HepG2 (cell line): ENCODE measurements at regions not wholly inside any gene's neighbourhood (a gene's known extent, or its start where the extent isn't known, plus 50 kb on each side); places are given as distances from the start of the nearest gene placed in this dataset.

ENCODE experiments used
- ATAC-seq: fragments of 200-7000 bp; cut with Tn5 transposase; 3 replicates; pipeline ENCODE4 v1.9.1; 2020; ENCODE audit warnings: mild to moderate bottlenecking, moderate library complexity
- BruUV-seq: library from RNA; stranded (reverse); fragments of 400-500 nt; replicated peaks from 2 replicates; lab custom pipeline; 2021; lab: Mats Ljungman, UMichigan
- CTCF ChIA-PET: fragments of 300-600 bp; formaldehyde crosslinking; extraction: SDS; loops from one replicate; lab custom pipeline; 2021; ENCODE audit warnings: low total read pairs, inconsistent platforms, low intra/inter-chr PET ratio; lab: Yijun Ruan, JAX
- POLR2A ChIA-PET: fragments of 350-600 bp; sonication (Branson Sonifier 250); formaldehyde crosslinking; loops from one replicate; lab custom pipeline; 2020; ENCODE audit warnings: antibody characterized with exemption, inconsistent platforms; lab: Yijun Ruan, JAX
- DNase-seq: peaks from one replicate; pipeline ENCODE4 v3.0.0-alpha.2; 2015; ENCODE audit warnings: low spot score
- FAIRE-seq: peaks from 3 replicates; lab custom pipeline; 2011; peaks lifted over from hg19 to GRCh38; lab: Jason Lieb, UNC
- H2AFZ ChIP-seq: one replicate; pipeline ENCODE4 v1.6.1; 2011; ENCODE audit warnings: low read length, inconsistent platforms
- H3K27ac ChIP-seq: fragments of 300-600 bp; 3 replicates; pipeline ENCODE4 v1.8.0; 2011; ENCODE audit warnings: mixed run types, mild to moderate bottlenecking, mixed read lengths, low read length, inconsistent platforms; ENCODE audit not compliant: insufficient read depth; ENCODE audit errors: extremely low read length
- H3K27me3 ChIP-seq, 2 experiments: fragments of 200-600 bp in 1 of 2; 2 replicates in 1 of 2; 3 replicates in 1 of 2; pipeline versions ENCODE4 v1.6.0 to v1.8.0; 2011; ENCODE audit warnings: low read length in 2 of 2, mild to moderate bottlenecking in 2 of 2, moderate library complexity in 2 of 2, inconsistent platforms in 1 of 2; ENCODE audit not compliant: insufficient read depth in 2 of 2, control insufficient read depth in 1 of 2
- H3K36me3 ChIP-seq, 2 experiments: fragments of 200-600 bp in 1 of 2; replicated peaks in 1 of 2; 2 replicates in 1 of 2; 3 replicates in 1 of 2; pipeline versions ENCODE4 v1.5.1 to v1.8.0; 2011; ENCODE audit warnings: low read length in 2 of 2, inconsistent platforms in 1 of 2; ENCODE audit not compliant: insufficient read depth in 2 of 2, control insufficient read depth in 1 of 2
- H3K4me1 ChIP-seq: 2 replicates; pipeline ENCODE4 v1.5.1; 2012; ENCODE audit warnings: low read length, inconsistent platforms; ENCODE audit not compliant: insufficient read depth
- H3K4me2 ChIP-seq: 2 replicates; pipeline ENCODE4 v1.6.0; 2011; ENCODE audit warnings: low read depth, low read length, inconsistent platforms
- H3K4me3 ChIP-seq, 3 experiments: fragments of 200-600 bp in 1 of 3; sonication (generic), shearing (Covaris generic) in 1 of 3; replicated peaks in 1 of 3; 2 replicates each; pipeline ENCODE4 v1.5.1; 2011 to 2016; ENCODE audit warnings: low read length in 3 of 3, inconsistent platforms in 2 of 3, low read depth in 2 of 3, mild to moderate bottlenecking in 2 of 3, control low read depth in 1 of 3, mixed read lengths in 1 of 3; ENCODE audit not compliant: insufficient read depth in 1 of 3
- H3K79me2 ChIP-seq: one replicate; pipeline ENCODE4 v1.6.1; 2011; ENCODE audit warnings: low read length, inconsistent platforms; ENCODE audit not compliant: insufficient read depth
- H3K9ac ChIP-seq: 2 replicates; pipeline ENCODE4 v1.6.0; 2011; ENCODE audit warnings: mild to moderate bottlenecking, low read depth, low read length, inconsistent platforms; ENCODE audit not compliant: insufficient read depth
- H3K9me3 ChIP-seq: 2 replicates; pipeline ENCODE4 v1.5.1; 2012; ENCODE audit warnings: mild to moderate bottlenecking, low read length
- H4K20me1 ChIP-seq: 2 replicates; pipeline ENCODE4 v1.6.0; 2011; ENCODE audit warnings: inconsistent platforms, mild to moderate bottlenecking, low read length, moderate library complexity; ENCODE audit not compliant: insufficient read depth
- IKZF1 ChIP-seq: fragments of 450-650 bp; IDR thresholded peaks from 2 replicates; pipeline ENCODE4 v1.7.1; 2016
- KDM4B ChIP-seq: sonication (generic); formaldehyde crosslinking; IDR thresholded peaks from 2 replicates; pipeline ENCODE4 v1.4.0; 2020; ENCODE audit warnings: missing genetic modification reagents
- NR1H2 ChIP-seq: sonication (generic); formaldehyde crosslinking; IDR thresholded peaks from 2 replicates; pipeline ENCODE4 v1.8.1; 2022; ENCODE audit warnings: low read depth, missing genetic modification reagents, borderline replicate concordance
- TBX2 ChIP-seq: sonication (generic); formaldehyde crosslinking; IDR thresholded peaks from 2 replicates; pipeline ENCODE4 v1.5.0; 2020; ENCODE audit warnings: missing genetic modification reagents, mild to moderate bottlenecking, borderline replicate concordance
- ZNF260 ChIP-seq: sonication (generic); formaldehyde crosslinking; IDR thresholded peaks from 2 replicates; pipeline ENCODE4 v1.4.0; 2020; ENCODE audit warnings: missing genetic modification reagents, low read depth, mild to moderate bottlenecking, borderline replicate concordance
- ZNF264 ChIP-seq: sonication (generic); formaldehyde crosslinking; IDR thresholded peaks from 2 replicates; pipeline ENCODE4 v1.4.0; 2020; ENCODE audit warnings: missing genetic modification reagents
- ZNF446 ChIP-seq: sonication (generic); formaldehyde crosslinking; IDR thresholded peaks from 2 replicates; pipeline ENCODE4 v1.5.0; 2020; ENCODE audit warnings: mild to moderate bottlenecking, missing genetic modification reagents
- ZNF652 ChIP-seq: IDR thresholded peaks from 2 replicates; pipeline ENCODE4 v1.6.1; 2016; ENCODE audit warnings: low read depth, borderline replicate concordance
- ZNF660 ChIP-seq: sonication (generic); formaldehyde crosslinking; IDR thresholded peaks from 2 replicates; pipeline ENCODE4 v1.5.1; 2020; ENCODE audit warnings: mild to moderate bottlenecking, low read depth, missing genetic modification reagents, borderline replicate concordance
- WGBS: methylation state at CpG from one replicate; pipeline ENCODE4 v1.1.6; 2017; ENCODE audit warnings: low lambda C conversion rate; 5-methylcytosine and 5-hydroxymethylcytosine counted together
- in situ Hi-C: cut with HindIII; loops from 2 replicates; pipeline ENCODE4 v1.10.0; 2017; ENCODE audit warnings: low pct_unique_long_range_greater_than_20kb; ENCODE audit not compliant: extremely low pct_ligation_motif_present
- intact Hi-C: fragments of 100-400 bp; cut with micrococcal nuclease; formaldehyde crosslinking; loops from one replicate; pipeline ENCODE4 v1.10.0; 2022; ENCODE audit not compliant: unreplicated experiment
- TF ChIP-seq, protein P1 (sequence below): sonication (generic); formaldehyde crosslinking; IDR thresholded peaks from 2 replicates; pipeline ENCODE4 v1.8.1; 2022; ENCODE audit warnings: mild to moderate bottlenecking, missing genetic modification reagents
- TF ChIP-seq, protein P2 (sequence below): sonication (generic); formaldehyde crosslinking; IDR thresholded peaks from 2 replicates; pipeline ENCODE4 v1.4.0; 2020; ENCODE audit warnings: mild to moderate bottlenecking, low read depth, missing genetic modification reagents
- TF ChIP-seq, protein P3 (sequence below): sonication (generic); formaldehyde crosslinking; IDR thresholded peaks from 2 replicates; pipeline ENCODE4 v1.4.0; 2020; ENCODE audit warnings: mild to moderate bottlenecking, missing genetic modification reagents
- TF ChIP-seq, protein P4 (sequence below): IDR thresholded peaks from 2 replicates; pipeline ENCODE4 v1.4.0; 2020; ENCODE audit warnings: mild to moderate bottlenecking, missing genetic modification reagents

DNA sequence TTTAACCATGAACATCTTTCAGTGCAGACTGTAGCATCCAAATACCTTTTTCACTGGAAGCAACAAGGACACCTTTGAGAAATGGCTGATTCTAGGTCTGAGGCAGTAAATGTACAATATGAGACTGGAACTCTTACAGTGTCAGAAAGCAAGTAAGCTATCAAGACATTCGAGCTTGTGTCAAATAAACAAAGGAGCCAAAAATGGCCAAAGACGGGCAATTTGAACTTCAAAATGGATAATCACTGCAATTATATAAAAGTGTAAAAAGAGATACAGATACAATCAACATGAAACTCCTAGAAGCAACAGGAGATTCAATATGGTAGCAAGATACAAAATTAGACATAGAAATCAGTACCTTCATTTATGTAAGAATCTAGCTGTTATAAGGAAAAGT lies 138.5 kb upstream of the CCDC54 start:
- H3K9ac ChIP-seq = no peak overlapping the region
- no peak overlapping the region for H3K4me2 ChIP-seq
- H3K27ac ChIP-seq = no peak overlapping the region
- no peak for TF ChIP-seq ZNF446 (CRISPR knock-in tag)
- no peak for TF ChIP-seq ZNF652 (CRISPR knock-in tag)
- TF ChIP-seq, all 625 proteins: peak for 0
- POLR2A ChIA-PET = no interaction called here
- Histone ChIP-seq H2AFZ (no peak overlapping the region), H3K4me3 (no peak overlapping the region), H3K36me3 (no peaks in the 10 kb centered on the region), H3K9me3 (no peaks in the 10 kb centered on the region), H3K4me1 (peaks cover 21% of the 10 kb centered on the region), H4K20me1 (no peaks in the 10 kb centered on the region), H3K27me3 (peaks cover 1 to 15% of the 10 kb centered on the region in 2 experiments; a peak in 3 of 5 replicates), H3K79me2 (no peaks in the 10 kb centered on the region)
- 0% methylated on average over 2 of the region's 2 CpGs for WGBS
- ATAC-seq (no peak), FAIRE-seq (no peak), DNase-seq (no peak)
- CTCF ChIA-PET = no interaction called here
- intact Hi-C loops = loop anchor here (5.0 to 10.0 kb wide), 2 partner anchors 416 to 514 kb away; no protein-coding TSS in a partner anchor
- BruUV-seq = no TSS peak
- in situ Hi-C loops = loop anchor here (10.0 to 25.0 kb wide), 3 partner anchors 186 to 599 kb away; no protein-coding TSS in a partner anchor

DNA sequence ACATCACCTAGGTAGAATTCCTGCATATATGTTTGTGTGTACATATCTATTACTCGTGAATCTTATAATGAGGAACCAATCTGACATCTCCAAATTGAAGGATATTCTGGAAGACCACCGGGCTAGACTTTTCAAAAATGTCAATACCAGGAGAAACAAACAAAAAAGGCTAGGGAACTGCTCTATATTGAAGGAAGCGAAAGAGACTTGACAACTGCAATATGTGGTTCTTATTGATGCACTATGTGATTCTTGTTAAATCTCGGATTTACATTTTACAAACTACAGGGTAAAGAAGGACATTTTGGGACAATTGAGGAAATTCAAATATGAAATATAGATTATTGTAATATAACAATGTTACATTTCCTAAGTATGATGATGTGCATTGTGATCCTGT lies 137.5 kb upstream of the CCDC54 start:
- Histone ChIP-seq H3K36me3 (no peaks in the 10 kb centered on the region), H2AFZ (no peak overlapping the region), H3K4me3 (no peak overlapping the region), H3K27me3 (peaks cover 1 to 15% of the 10 kb centered on the region in 2 experiments; a peak in 3 of 5 replicates), H3K79me2 (no peaks in the 10 kb centered on the region), H3K9ac (no peak overlapping the region), H3K4me1 (peaks cover 21% of the 10 kb centered on the region), H3K4me2 (no peak overlapping the region), H3K27ac (no peak overlapping the region), H4K20me1 (no peaks in the 10 kb centered on the region), H3K9me3 (no peaks in the 10 kb centered on the region)
- CTCF ChIA-PET = no interaction called here
- POLR2A ChIA-PET = no interaction called here
- intact Hi-C loops = loop anchor here (5.0 to 10.0 kb wide), 2 partner anchors 415 to 513 kb away; no protein-coding TSS in a partner anchor
- BruUV-seq = no TSS peak
- in situ Hi-C loops = loop anchor here (10.0 to 25.0 kb wide), 3 partner anchors 185 to 598 kb away; no protein-coding TSS in a partner anchor
- WGBS = 34% methylated on average over 4 of the region's 4 CpGs
- DNase-seq = no peak
- FAIRE-seq = no peak
- no peak for ATAC-seq
- TF ChIP-seq ZNF260 (CRISPR knock-in tag) (no peak), ZNF660 (CRISPR knock-in tag) (no peak), KDM4B (no peak), ZNF264 (CRISPR knock-in tag) (no peak), TBX2 (no peak), IKZF1 (no peak), NR1H2 (CRISPR knock-in tag) (no peak)
- TF ChIP-seq, protein P1, sequence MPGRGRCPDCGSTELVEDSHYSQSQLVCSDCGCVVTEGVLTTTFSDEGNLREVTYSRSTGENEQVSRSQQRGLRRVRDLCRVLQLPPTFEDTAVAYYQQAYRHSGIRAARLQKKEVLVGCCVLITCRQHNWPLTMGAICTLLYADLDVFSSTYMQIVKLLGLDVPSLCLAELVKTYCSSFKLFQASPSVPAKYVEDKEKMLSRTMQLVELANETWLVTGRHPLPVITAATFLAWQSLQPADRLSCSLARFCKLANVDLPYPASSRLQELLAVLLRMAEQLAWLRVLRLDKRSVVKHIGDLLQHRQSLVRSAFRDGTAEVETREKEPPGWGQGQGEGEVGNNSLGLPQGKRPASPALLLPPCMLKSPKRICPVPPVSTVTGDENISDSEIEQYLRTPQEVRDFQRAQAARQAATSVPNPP = no peak
- TF ChIP-seq, protein P2, sequence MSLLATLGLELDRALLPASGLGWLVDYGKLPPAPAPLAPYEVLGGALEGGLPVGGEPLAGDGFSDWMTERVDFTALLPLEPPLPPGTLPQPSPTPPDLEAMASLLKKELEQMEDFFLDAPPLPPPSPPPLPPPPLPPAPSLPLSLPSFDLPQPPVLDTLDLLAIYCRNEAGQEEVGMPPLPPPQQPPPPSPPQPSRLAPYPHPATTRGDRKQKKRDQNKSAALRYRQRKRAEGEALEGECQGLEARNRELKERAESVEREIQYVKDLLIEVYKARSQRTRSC = no peak
- TF ChIP-seq, protein P3, sequence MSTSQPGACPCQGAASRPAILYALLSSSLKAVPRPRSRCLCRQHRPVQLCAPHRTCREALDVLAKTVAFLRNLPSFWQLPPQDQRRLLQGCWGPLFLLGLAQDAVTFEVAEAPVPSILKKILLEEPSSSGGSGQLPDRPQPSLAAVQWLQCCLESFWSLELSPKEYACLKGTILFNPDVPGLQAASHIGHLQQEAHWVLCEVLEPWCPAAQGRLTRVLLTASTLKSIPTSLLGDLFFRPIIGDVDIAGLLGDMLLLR (CRISPR knock-in tag) = no peak
- TF ChIP-seq, protein P4, sequence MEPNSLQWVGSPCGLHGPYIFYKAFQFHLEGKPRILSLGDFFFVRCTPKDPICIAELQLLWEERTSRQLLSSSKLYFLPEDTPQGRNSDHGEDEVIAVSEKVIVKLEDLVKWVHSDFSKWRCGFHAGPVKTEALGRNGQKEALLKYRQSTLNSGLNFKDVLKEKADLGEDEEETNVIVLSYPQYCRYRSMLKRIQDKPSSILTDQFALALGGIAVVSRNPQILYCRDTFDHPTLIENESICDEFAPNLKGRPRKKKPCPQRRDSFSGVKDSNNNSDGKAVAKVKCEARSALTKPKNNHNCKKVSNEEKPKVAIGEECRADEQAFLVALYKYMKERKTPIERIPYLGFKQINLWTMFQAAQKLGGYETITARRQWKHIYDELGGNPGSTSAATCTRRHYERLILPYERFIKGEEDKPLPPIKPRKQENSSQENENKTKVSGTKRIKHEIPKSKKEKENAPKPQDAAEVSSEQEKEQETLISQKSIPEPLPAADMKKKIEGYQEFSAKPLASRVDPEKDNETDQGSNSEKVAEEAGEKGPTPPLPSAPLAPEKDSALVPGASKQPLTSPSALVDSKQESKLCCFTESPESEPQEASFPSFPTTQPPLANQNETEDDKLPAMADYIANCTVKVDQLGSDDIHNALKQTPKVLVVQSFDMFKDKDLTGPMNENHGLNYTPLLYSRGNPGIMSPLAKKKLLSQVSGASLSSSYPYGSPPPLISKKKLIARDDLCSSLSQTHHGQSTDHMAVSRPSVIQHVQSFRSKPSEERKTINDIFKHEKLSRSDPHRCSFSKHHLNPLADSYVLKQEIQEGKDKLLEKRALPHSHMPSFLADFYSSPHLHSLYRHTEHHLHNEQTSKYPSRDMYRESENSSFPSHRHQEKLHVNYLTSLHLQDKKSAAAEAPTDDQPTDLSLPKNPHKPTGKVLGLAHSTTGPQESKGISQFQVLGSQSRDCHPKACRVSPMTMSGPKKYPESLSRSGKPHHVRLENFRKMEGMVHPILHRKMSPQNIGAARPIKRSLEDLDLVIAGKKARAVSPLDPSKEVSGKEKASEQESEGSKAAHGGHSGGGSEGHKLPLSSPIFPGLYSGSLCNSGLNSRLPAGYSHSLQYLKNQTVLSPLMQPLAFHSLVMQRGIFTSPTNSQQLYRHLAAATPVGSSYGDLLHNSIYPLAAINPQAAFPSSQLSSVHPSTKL (CRISPR knock-in tag) = no peak
